WTC11 (cell line): ENCODE measurements at regions not wholly inside any gene's neighbourhood (a gene's known extent, or its start where the extent isn't known, plus 50 kb on each side); places are given as distances from the start of the nearest gene placed in this dataset.

ENCODE experiments used
- RORB ChIP-seq: fragments of 250-450 bp; sonication (Bioruptor Pico); IDR thresholded peaks from 2 replicates; pipeline ENCODE4 v1.9.0; 2021; ENCODE audit warnings: mild to moderate bottlenecking
- ZNF232 ChIP-seq: sonication (generic); formaldehyde crosslinking; IDR thresholded peaks from 2 replicates; pipeline ENCODE4 v1.8.0; 2022; ENCODE audit warnings: mild to moderate bottlenecking, missing genetic modification reagents
- TF ChIP-seq, protein P1 (sequence below): fragments of 200-600 bp; IDR thresholded peaks from 2 replicates; pipeline ENCODE4 v1.8.0; 2022; ENCODE audit warnings: antibody characterized with exemption

DNA sequence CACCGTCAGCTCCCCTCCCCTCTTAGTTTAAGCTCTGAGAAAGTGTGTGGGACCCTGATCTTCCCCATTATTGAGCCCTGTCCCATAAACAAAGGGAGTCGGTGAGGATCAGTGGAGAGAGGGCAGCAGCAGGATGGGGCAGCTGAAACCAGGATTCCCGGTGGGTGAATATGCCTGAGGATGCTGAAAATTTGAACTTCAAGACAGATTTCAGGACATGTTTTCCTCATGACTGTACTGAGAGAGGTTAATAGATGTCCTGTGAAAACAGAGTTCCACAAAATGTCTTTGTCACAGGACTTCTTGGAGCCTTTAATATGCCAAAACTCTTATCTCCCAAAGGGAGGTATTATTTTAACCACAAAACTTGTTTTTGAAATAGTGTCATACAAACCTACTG, 53.5 kb upstream of the SLC22A16 start:
- TF ChIP-seq ZNF232 (CRISPR knock-in tag) (no peak), RORB (CRISPR knock-in tag) (no peak)
- TF ChIP-seq, protein P1, sequence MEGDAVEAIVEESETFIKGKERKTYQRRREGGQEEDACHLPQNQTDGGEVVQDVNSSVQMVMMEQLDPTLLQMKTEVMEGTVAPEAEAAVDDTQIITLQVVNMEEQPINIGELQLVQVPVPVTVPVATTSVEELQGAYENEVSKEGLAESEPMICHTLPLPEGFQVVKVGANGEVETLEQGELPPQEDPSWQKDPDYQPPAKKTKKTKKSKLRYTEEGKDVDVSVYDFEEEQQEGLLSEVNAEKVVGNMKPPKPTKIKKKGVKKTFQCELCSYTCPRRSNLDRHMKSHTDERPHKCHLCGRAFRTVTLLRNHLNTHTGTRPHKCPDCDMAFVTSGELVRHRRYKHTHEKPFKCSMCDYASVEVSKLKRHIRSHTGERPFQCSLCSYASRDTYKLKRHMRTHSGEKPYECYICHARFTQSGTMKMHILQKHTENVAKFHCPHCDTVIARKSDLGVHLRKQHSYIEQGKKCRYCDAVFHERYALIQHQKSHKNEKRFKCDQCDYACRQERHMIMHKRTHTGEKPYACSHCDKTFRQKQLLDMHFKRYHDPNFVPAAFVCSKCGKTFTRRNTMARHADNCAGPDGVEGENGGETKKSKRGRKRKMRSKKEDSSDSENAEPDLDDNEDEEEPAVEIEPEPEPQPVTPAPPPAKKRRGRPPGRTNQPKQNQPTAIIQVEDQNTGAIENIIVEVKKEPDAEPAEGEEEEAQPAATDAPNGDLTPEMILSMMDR, result no peak
